Dedifferentiated amniotic fluid mesenchymal stem cell (primary cell): ENCODE measurements at regions not wholly inside any gene's neighbourhood (a gene's known extent, or its start where the extent isn't known, plus 50 kb on each side); places are given as distances from the start of the nearest gene placed in this dataset.

Experiments
- DNase-seq: peaks from one replicate; pipeline ENCODE4 v3.0.0-alpha.2; 2016; ENCODE audit errors: extremely low spot score

DNA sequence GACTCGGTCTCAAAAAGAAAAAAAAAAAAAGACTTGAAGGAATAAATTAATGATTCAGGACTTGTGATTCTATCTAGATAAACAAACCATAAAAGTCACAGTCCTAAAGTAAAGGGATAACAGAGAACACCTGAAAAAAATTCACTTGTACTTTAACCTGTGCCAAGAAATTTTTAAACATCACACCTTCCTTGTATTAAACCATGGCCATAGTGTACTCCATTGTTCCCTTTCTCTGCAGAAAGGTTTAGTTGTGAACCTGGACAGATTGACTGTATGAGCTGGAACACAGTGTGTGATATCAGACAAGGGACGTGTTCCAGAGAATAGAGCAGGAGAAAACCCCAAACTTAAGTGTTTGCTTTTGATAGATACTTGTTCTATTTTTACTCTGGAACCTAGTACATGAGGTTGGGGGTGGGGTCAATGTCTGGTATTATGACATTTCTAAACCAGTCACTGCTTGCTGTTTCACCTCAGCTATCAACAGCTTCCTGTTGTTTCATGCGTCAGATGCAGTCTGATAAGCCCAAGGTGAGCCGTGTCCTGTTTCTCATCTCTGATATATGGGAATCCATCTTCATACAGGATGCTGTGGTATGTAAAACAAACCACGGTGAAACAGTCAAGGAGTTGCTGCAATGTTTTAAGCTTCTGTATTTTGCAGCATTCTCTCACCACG, 62.5 kb upstream of the ITGA1 start:
- DNase-seq: no peak

GRCh38 chr5:52725808-52726207, 61.9 kb upstream of the ITGA1 start:
- no peak for DNase-seq

GRCh38 chr5:52727020-52727419, 60.7 kb upstream of the ITGA1 start:
- DNase-seq: no peak

DNA sequence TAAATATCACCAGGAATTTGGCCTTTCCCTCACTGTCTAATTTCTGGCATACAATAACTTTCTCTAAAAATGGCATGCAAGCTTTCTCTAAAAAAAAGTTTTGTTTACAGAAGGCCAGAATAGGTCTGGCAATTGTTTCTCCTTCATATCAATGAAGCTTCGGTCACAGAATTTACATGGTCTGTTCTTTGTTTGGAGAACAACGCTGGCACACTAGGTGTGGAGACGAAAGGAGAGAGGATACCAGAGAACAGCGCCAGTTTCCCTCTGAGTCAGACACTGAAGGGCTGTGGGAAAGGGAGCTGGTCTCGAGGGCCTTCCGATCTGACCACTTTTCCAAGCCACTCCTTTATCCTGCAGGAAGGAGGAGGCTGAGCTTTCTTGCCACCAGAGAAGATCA, 60.1 kb upstream of the ITGA1 start:
- DNase-seq: peak; percentile 70

GRCh38 chr5:52728224-52728623, 59.5 kb upstream of the ITGA1 start:
- no peak for DNase-seq

- no peak for DNase-seq
Measured at GRCh38 chr5:52728686-52729085, 59.0 kb upstream of the ITGA1 start.

GRCh38 chr5:52731274-52732027, 56.3 kb upstream of the ITGA1 start:
- no peak for DNase-seq

DNA sequence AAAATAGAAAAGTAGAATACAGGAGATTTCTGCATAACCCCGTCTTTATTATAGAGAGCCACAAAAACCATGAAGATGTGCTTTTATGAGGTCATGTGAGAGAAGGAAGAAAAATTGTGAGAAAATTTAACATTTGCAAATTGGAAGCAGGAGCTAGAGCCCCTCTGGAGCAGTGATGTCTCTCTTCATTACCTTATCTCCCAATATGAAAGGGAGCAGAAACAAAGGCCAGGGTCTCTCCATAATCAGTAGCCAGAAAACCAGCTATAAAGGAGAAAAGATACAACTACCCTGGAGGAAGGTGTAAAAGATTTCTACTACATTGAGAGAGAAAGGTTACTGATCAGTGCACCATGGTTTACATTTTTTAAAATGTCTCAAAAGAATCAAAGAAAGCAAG, 53.2 kb upstream of the ITGA1 start:
- no peak for DNase-seq

GRCh38 chr5:52735139-52735538, 52.6 kb upstream of the ITGA1 start:
- no peak for DNase-seq
